Ovary (tissue), 3 donors: ENCODE measurements at regions not wholly inside any gene's neighbourhood (a gene's known extent, or its start where the extent isn't known, plus 50 kb on each side); places are given as distances from the start of the nearest gene placed in this dataset.

ENCODE experiments used
- EP300 ChIP-seq: sonication (generic); formaldehyde crosslinking; IDR thresholded peaks from one replicate; pipeline ENCODE4 v1.6.1; 2017; ENCODE audit warnings: antibody characterized with exemption
- TF ChIP-seq, protein P1 (sequence below), 3 donors: fragments of 450-650 bp in 2 of 3; fragments of 200-600 bp in 1 of 3; IDR thresholded peaks; one replicate each; pipeline versions ENCODE4 v1.5.1 to v1.8.0; 2016 to 2022; ENCODE audit warnings: antibody characterized with exemption in 3 of 3, mild to moderate bottlenecking in 1 of 3
- donor health status: DM: no; HTN: no; CAD: no.

DNA sequence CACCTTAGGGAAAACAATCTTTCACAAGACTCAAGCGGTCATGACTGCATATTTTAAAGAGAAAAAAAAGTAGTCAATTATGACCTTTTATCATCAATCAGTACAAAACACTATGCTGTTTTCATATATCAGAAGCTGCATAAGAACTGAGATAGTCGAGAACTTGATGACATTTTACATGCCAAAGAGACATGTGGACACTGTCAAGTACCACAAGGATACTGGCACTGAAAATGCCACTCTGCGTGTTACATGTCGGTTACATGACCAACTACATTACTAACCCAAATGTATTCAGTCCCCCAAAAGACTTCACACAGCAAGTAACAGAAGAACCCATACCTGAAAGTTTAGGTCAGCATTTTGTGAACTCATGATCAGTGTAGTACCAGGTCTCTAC, 975.0 kb upstream of the ADGRL4 start:
- TF ChIP-seq, protein P1, sequence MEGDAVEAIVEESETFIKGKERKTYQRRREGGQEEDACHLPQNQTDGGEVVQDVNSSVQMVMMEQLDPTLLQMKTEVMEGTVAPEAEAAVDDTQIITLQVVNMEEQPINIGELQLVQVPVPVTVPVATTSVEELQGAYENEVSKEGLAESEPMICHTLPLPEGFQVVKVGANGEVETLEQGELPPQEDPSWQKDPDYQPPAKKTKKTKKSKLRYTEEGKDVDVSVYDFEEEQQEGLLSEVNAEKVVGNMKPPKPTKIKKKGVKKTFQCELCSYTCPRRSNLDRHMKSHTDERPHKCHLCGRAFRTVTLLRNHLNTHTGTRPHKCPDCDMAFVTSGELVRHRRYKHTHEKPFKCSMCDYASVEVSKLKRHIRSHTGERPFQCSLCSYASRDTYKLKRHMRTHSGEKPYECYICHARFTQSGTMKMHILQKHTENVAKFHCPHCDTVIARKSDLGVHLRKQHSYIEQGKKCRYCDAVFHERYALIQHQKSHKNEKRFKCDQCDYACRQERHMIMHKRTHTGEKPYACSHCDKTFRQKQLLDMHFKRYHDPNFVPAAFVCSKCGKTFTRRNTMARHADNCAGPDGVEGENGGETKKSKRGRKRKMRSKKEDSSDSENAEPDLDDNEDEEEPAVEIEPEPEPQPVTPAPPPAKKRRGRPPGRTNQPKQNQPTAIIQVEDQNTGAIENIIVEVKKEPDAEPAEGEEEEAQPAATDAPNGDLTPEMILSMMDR (IDR thresholded peaks at IDR 0.05), result no peak
- TF ChIP-seq EP300, result no peak
